ENCODE measurements at regions not wholly inside any gene's neighbourhood (a gene's known extent, or its start where the extent isn't known, plus 50 kb on each side); places are given as distances from the start of the nearest gene placed in this dataset.

- in situ Hi-C loops (cut with MboI; ENCODE audit: low sequenced_read_pairs in 4 of 4) = no loop called here
- no peak overlapping the region for H3K4me3 ChIP-seq
- no peaks in the 10 kb centered on the region for H3K36me3 ChIP-seq
- no peak overlapping the region for H3K27ac ChIP-seq
- ATAC-seq = no peak
- DNase-seq = no peak
- intact Hi-C loops (cut with DNase I; ENCODE audit: low total_unique reads) = no loop called here
- TF ChIP-seq CTCF (IDR thresholded peaks at IDR 0.05 in 4 of 5, conservative IDR thresholded peaks at IDR 0.05 in 1 of 5) (no peak), POLR2A (IDR thresholded peaks at IDR 0.05) (no peak)
- H3K27me3 ChIP-seq = no peaks in the 10 kb centered on the region
- no peaks in the 10 kb centered on the region for H3K9me3 ChIP-seq
- H3K4me1 ChIP-seq = no peaks in the 10 kb centered on the region
These were observed 486.8 kb downstream of the PSAT1 start for GRCh38 chr9:78783743-78784142.

DNA sequence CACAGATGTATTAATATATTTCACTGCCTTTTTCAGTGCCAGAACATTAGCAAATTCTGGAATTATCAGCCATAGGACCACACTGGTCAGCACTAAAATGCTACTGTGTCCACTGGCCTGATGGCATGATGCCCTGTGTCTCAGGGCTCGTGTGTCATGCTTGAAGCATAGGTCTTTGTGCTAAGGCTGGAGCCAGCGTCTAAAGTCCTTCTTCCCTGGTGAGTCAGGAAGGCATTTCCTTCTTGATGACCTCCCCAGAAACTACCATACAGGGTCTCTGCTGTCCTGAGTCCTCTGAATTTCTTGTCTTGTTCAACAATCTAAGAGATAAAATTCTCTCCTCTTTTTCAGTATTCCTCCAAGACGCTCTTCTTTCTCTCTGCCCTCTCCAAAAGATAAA, 489.9 kb downstream of the PSAT1 start:
- TF ChIP-seq POLR2A (IDR thresholded peaks at IDR 0.05) = no peak
- no peak for TF ChIP-seq CTCF (IDR thresholded peaks at IDR 0.05 in 4 of 5, conservative IDR thresholded peaks at IDR 0.05 in 1 of 5)
- in situ Hi-C loops (cut with MboI; ENCODE audit: low sequenced_read_pairs in 4 of 4) = no loop called here
- intact Hi-C loops (cut with DNase I; ENCODE audit: low total_unique reads) = no loop called here

DNA sequence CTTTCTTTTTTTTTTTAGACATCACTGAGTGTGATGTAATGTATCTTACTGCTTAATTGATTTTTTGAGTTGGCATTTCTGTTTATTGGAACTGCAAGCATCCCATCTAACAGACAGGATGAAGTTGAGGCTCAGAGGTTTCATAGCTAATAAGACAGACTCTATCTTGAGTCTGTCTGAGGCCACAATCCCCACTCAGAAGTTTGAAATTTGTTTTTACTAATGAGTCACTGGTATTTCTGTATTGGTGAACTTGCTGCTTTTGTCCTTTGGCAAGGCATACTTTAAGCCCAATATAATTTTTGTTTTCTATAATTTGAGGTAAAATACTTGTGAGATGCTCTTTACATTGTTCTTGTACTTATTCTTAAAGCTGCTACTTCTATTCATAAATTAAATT, 491.2 kb downstream of the PSAT1 start:
- H3K9me3 ChIP-seq = no peaks in the 10 kb centered on the region
- no peaks in the 10 kb centered on the region for H3K36me3 ChIP-seq
- DNase-seq (no peak), ATAC-seq (no peak)
- H3K4me3 ChIP-seq = no peak overlapping the region
- no peaks in the 10 kb centered on the region for H3K27me3 ChIP-seq
- in situ Hi-C loops (cut with MboI; ENCODE audit: low sequenced_read_pairs in 4 of 4) = no loop called here
- intact Hi-C loops (cut with DNase I; ENCODE audit: low total_unique reads) = no loop called here
- TF ChIP-seq CTCF (IDR thresholded peaks at IDR 0.05 in 4 of 5, conservative IDR thresholded peaks at IDR 0.05 in 1 of 5) = no peak
- no peak for TF ChIP-seq POLR2A (IDR thresholded peaks at IDR 0.05)
- no peak overlapping the region for H3K27ac ChIP-seq
- H3K4me1 ChIP-seq = no peaks in the 10 kb centered on the region

More for the DNA sequence above, 489.9 kb downstream of the PSAT1 start:
- Histone ChIP-seq H3K4me1 (no peaks in the 10 kb centered on the region), H3K9me3 (no peaks in the 10 kb centered on the region), H3K27me3 (no peaks in the 10 kb centered on the region), H3K27ac (no peak overlapping the region), H3K36me3 (no peaks in the 10 kb centered on the region), H3K4me3 (no peak overlapping the region)
- ATAC-seq (no peak), DNase-seq (no peak)

DNA sequence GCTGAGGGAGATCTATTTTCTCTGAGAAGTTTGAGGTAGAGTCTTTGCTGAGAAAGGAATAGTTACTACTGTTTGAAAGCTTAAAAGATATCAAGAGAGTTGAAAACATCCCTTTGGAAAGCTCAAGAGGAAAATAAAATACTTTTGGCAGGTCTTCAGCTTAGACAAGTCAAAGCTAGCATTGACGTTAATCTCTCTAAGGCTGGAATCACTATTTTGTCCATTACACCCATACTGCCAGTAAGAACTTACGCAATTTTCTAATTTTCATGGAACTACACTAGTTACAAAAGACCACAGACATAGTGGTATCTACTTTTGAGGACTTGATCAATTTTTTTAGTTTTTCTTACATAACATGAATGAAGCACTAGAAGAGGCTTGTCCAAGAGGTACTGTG, 494.9 kb downstream of the PSAT1 start:
- no peak overlapping the region for H3K4me3 ChIP-seq
- no peaks in the 10 kb centered on the region for H3K27me3 ChIP-seq
- no peak for TF ChIP-seq POLR2A (IDR thresholded peaks at IDR 0.05)
- TF ChIP-seq CTCF (IDR thresholded peaks at IDR 0.05 in 4 of 5, conservative IDR thresholded peaks at IDR 0.05 in 1 of 5) = no peak
- no peaks in the 10 kb centered on the region for H3K36me3 ChIP-seq
- no peak overlapping the region for H3K27ac ChIP-seq
- DNase-seq (no peak), ATAC-seq (no peak)
- in situ Hi-C loops (cut with MboI; ENCODE audit: low sequenced_read_pairs in 4 of 4) = no loop called here
- H3K4me1 ChIP-seq = no peaks in the 10 kb centered on the region
- H3K9me3 ChIP-seq = no peaks in the 10 kb centered on the region
- intact Hi-C loops (cut with DNase I; ENCODE audit: low total_unique reads) = no loop called here

DNA sequence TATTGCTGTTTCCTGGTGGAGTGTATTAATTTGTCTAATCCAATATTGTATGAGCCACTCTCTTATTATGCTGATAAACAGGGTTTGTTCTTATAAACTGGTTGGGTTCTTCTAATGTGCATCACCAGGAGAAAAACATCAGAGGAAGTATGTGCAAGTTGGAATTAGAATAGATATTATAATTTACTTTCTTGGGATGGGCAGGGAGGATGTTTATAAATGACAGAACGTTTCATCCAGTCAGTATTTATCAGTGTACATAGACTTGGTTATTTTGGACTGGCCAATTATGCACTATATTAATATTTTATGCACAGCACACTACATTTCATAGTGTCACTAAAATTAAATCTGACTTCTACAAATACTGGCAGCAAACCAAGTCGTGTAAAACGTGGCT, 495.8 kb downstream of the PSAT1 start:
- ATAC-seq (no peak), DNase-seq (no peak)
- in situ Hi-C loops (cut with MboI; ENCODE audit: low sequenced_read_pairs in 4 of 4) (no loop called here), intact Hi-C loops (cut with DNase I; ENCODE audit: low total_unique reads) (no loop called here)
- Histone ChIP-seq H3K4me1 (no peaks in the 10 kb centered on the region), H3K27ac (no peak overlapping the region), H3K9me3 (no peaks in the 10 kb centered on the region), H3K4me3 (no peak overlapping the region), H3K36me3 (no peaks in the 10 kb centered on the region), H3K27me3 (no peaks in the 10 kb centered on the region)
- TF ChIP-seq POLR2A (IDR thresholded peaks at IDR 0.05) (no peak), CTCF (IDR thresholded peaks at IDR 0.05 in 4 of 5, conservative IDR thresholded peaks at IDR 0.05 in 1 of 5) (no peak)

Measured in gastrocnemius medialis (tissue), 4 donors.